Ovary (tissue), 7 donors: ENCODE measurements at regions not wholly inside any gene's neighbourhood (a gene's known extent, or its start where the extent isn't known, plus 50 kb on each side); places are given as distances from the start of the nearest gene placed in this dataset.

Experiments used
- DNase-seq, 5 donors: peaks; one replicate each; pipeline ENCODE4 v3.0.0-alpha.2; 2019 to 2020
- H3K27ac ChIP-seq, 2 donors: fragments of 200-600 bp; one replicate each; pipeline versions ENCODE4 v1.5.1 to v1.8.0; 2019 to 2022
- H3K27me3 ChIP-seq: fragments of 200-600 bp; one replicate; pipeline ENCODE4 v1.8.0; 2022
- H3K36me3 ChIP-seq: fragments of 200-600 bp; sonication (generic); one replicate; pipeline ENCODE4 v1.5.1; 2019
- H3K4me1 ChIP-seq: one replicate; pipeline ENCODE4 v1.8.1; 2013; ENCODE audit warnings: mild to moderate bottlenecking, moderate library complexity; ENCODE audit not compliant: insufficient read depth
- H3K4me3 ChIP-seq: fragments of 200-600 bp; sonication (generic); one replicate; pipeline ENCODE4 v1.5.1; 2017
- H3K9me3 ChIP-seq, 2 donors: fragments of 200-600 bp in 1 of 2; sonication (generic) in 1 of 2; one replicate each; pipeline versions ENCODE4 v1.5.1 to v1.8.1; 2013 to 2019; ENCODE audit warnings: mild to moderate bottlenecking in 1 of 2, moderate library complexity in 1 of 2
- CTCF ChIP-seq, 3 donors: fragments of 450-650 bp in 2 of 3; fragments of 200-600 bp in 1 of 3; IDR thresholded peaks; one replicate each; pipeline versions ENCODE4 v1.5.1 to v1.8.0; 2016 to 2022; ENCODE audit warnings: antibody characterized with exemption in 3 of 3, mild to moderate bottlenecking in 1 of 3
- EP300 ChIP-seq: sonication (generic); formaldehyde crosslinking; IDR thresholded peaks from one replicate; pipeline ENCODE4 v1.6.1; 2017; ENCODE audit warnings: antibody characterized with exemption
- POLR2A ChIP-seq: fragments of 450-650 bp; IDR thresholded peaks from one replicate; pipeline ENCODE4 v1.6.1; 2017; ENCODE audit warnings: antibody characterized with exemption, mild to moderate bottlenecking, moderate library complexity
- WGBS, 3 donors: extraction: QIAGEN DNeasy Blood & Tissue Kit in 1 of 3; methylation state at CpG; one replicate each; pipeline versions ENCODE4 v1.1.5 to v1.1.7; 2013 to 2017; 5-methylcytosine and 5-hydroxymethylcytosine counted together
- intact Hi-C, 4 donors: fragments of 100-400 bp; cut with DNase I; formaldehyde crosslinking; loops; one replicate each; pipeline versions ENCODE4 v1.11.0 to v1.15.1; 2022 to 2023
- donor health status: DM: no; HTN: no; CAD: no; lungs with moderate emphysema.
- donor health status: DM: no; HTN: no; CAD: no.
- donor health status: Bipolar disorder and iron deficiency.
- donor health status: DM: no; HTN: no; CAD: no.
- donor health status: DM: yes; HTN: yes; CAD: no.

- no peak for DNase-seq
- no peak overlapping the region for H3K27ac ChIP-seq
- TF ChIP-seq POLR2A = no peak
- TF ChIP-seq EP300 = no peak
- no peak for TF ChIP-seq CTCF (IDR thresholded peaks at IDR 0.05)
- no peak overlapping the region for H3K4me3 ChIP-seq
- intact Hi-C loops = no loop called here
- no peaks in the 10 kb centered on the region for H3K4me1 ChIP-seq
- H3K27me3 ChIP-seq = no peaks in the 10 kb centered on the region
- no peaks in the 10 kb centered on the region for H3K9me3 ChIP-seq
- 88 to 91% (median 91%) methylated on average over 11 of the region's 11 CpGs for WGBS, 3 donors
- no peaks in the 10 kb centered on the region for H3K36me3 ChIP-seq
These were observed 257.0 kb downstream of the SIPA1L2 start for GRCh38 chr1:232372841-232373440.

GRCh38 chr1:232372431-232372830 is 257.5 kb downstream of the SIPA1L2 start:
- WGBS, 3 donors = 84 to 93% (median 88%) methylated on average over 13 of the region's 13 CpGs
- Histone ChIP-seq H3K4me3 (no peak overlapping the region), H3K36me3 (no peaks in the 10 kb centered on the region), H3K4me1 (no peaks in the 10 kb centered on the region), H3K9me3 (no peaks in the 10 kb centered on the region), H3K27ac (no peak overlapping the region), H3K27me3 (no peaks in the 10 kb centered on the region)
- intact Hi-C loops = no loop called here
- TF ChIP-seq CTCF (IDR thresholded peaks at IDR 0.05) = no peak
- no peak for TF ChIP-seq POLR2A
- TF ChIP-seq EP300 = no peak
- DNase-seq = no peak

GRCh38 chr1:232369451-232370296 is 260.3 kb downstream of the SIPA1L2 start:
- Histone ChIP-seq H3K27ac (no peak overlapping the region), H3K4me3 (no peak overlapping the region), H3K9me3 (no peaks in the 10 kb centered on the region), H3K27me3 (no peaks in the 10 kb centered on the region), H3K4me1 (no peaks in the 10 kb centered on the region), H3K36me3 (no peaks in the 10 kb centered on the region)
- intact Hi-C loops = no loop called here
- no peak for TF ChIP-seq EP300
- no peak for TF ChIP-seq POLR2A
- no peak for TF ChIP-seq CTCF (IDR thresholded peaks at IDR 0.05)
- 80 to 86% (median 81%) methylated on average over 11 of the region's 11 CpGs for WGBS, 3 donors
- DNase-seq = no peak

- Histone ChIP-seq H3K27ac (no peak overlapping the region), H3K4me1 (no peaks in the 10 kb centered on the region), H3K27me3 (no peaks in the 10 kb centered on the region), H3K9me3 (no peaks in the 10 kb centered on the region), H3K36me3 (no peaks in the 10 kb centered on the region), H3K4me3 (no peak overlapping the region)
- intact Hi-C loops = no loop called here
- TF ChIP-seq EP300 = no peak
- no peak for TF ChIP-seq POLR2A
- no peak for TF ChIP-seq CTCF (IDR thresholded peaks at IDR 0.05)
- WGBS, 3 donors = 88% methylated on average over 2 of the region's 2 CpGs
- no peak for DNase-seq
These were observed 261.1 kb downstream of the SIPA1L2 start for GRCh38 chr1:232368821-232369321.
